ENCODE measurements at regions not wholly inside any gene's neighbourhood (a gene's known extent, or its start where the extent isn't known, plus 50 kb on each side); places are given as distances from the start of the nearest gene placed in this dataset.

DNA sequence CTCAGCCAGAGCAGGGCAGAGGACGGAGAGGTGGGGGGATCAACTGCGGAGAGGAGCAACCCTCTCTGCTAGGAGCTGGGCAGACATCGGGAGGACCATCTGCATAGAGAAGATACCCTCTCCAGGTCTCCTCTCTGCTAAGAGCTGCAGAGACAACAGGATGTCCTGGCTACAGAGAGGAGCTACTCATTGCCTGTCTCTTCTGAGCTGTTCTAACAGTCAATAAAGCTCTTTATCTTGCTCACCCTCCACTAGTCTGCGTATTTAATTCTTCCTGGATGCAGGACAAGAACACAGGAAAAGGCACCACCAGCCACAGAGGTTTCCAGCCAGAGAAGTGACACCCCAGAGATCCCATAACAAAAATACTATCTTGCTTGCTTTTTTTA is 871.1 kb upstream of the GJE1 start:
- DNase-seq (ENCODE audit: low spot score) (no peak), ATAC-seq (no peak)

DNA sequence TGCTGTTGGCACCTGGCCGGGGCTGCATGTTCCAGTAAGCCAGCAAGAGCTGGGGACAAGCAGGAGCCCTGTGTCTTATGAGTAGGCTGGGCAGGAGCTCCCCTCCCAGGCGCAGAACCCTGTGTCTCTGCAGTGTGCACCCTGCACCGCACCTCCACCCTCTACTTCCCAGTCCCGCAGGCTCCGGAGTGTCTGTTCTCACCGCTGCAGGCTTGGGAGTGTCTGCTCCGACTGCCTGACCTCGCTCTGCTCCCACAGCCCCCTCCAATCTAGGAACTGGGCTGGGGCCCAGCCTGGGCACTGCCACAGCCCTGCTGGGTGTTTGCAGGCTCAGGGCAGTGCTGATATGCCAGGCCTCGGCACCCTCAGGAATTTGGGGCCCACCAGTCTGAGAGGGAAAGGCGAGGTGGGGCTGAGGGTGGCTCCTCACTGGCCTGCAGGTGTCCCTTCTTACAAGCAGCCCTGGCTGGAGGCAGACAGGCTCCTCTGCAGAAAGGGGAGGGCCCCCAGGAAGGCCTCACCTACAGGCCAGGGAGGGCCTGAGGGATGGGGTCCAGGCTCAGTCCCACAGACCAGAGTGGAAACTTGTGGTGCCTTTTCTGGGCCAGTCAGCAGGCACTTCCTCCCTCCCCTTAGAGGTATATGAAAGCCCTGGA is 871.6 kb upstream of the GJE1 start:
- ATAC-seq (no peak), DNase-seq (ENCODE audit: low spot score) (no peak)

- no peak for ATAC-seq
- no peak for DNase-seq (ENCODE audit: low spot score)
Observed at GRCh38 chr6:141260627-141261015, 872.1 kb upstream of the GJE1 start.

DNA sequence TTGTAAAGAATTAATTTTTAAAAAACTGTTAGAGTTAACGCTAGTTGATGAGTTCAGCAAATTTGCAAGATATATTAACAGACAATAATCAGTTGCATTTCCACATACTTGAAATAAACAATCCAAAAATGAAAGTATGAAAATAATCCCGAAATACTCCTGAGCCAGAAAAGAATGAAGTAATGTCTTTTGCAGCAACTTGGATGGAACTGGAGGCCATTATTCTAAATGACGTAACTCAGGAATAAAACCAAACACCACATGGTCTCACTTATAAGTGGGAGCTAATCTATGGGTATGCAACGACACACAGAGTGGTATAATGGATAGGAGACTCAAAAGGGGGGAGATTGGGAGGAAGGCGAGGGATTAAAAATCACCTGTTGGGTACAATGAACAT is 872.9 kb upstream of the GJE1 start:
- DNase-seq (ENCODE audit: low spot score) (no peak), ATAC-seq (no peak)

- no peak for ATAC-seq
- no peak for DNase-seq (ENCODE audit: low spot score)
Observed at GRCh38 chr6:141259091-141259490, 873.6 kb upstream of the GJE1 start.

GRCh38 chr6:141258516-141258915 is 874.2 kb upstream of the GJE1 start:
- ATAC-seq, result no peak

DNA sequence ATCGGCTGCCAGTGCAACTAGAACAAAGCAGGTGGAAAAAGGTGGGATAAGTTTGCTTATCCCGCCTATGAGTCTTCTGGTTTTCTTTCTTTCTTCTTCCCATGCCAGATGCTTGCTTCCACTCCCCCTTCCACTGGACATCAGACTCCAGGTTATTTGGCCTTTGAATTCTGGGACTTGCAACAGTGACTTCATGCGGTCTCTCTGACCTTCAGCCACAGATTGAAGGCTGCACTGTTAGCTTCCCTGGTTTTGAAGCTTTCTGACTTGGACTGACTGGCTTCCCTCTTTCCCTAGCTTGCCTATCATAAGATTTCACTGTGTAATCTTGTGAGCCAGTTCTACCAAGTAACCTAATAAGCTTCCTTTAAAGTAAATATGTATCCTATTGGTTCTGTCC is 878.4 kb upstream of the GJE1 start:
- ATAC-seq (peak; percentile 61), DNase-seq (ENCODE audit: low spot score) (no peak)

More at GRCh38 chr6:141258516-141258915, 874.2 kb upstream of the GJE1 start:
- no peak for DNase-seq (ENCODE audit: low spot score)

GRCh38 chr6:141252828-141253608 is 879.7 kb upstream of the GJE1 start:
- DNase-seq (ENCODE audit: low spot score) (no peak), ATAC-seq (peak; percentile 57)

DNA sequence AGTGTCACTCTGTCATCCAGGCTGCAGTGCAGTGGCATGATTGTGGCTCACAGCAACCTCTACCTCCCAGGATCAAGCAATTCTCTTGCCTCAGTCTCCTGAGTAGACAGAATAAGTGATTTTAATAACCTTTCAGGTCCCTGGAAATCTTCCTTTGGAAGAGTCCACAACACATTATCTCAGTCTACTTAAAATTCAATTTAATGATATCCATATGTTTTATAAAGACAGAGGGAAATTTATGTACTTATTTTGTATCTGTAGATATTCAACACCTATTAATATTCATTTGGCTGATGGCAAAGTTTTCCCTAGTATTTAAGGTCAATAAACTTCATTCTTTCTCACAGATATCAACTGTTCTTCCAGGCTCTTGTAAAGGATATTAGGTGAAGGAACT is 881.4 kb upstream of the GJE1 start:
- DNase-seq (ENCODE audit: low spot score) (no peak), ATAC-seq (no peak)

DNA sequence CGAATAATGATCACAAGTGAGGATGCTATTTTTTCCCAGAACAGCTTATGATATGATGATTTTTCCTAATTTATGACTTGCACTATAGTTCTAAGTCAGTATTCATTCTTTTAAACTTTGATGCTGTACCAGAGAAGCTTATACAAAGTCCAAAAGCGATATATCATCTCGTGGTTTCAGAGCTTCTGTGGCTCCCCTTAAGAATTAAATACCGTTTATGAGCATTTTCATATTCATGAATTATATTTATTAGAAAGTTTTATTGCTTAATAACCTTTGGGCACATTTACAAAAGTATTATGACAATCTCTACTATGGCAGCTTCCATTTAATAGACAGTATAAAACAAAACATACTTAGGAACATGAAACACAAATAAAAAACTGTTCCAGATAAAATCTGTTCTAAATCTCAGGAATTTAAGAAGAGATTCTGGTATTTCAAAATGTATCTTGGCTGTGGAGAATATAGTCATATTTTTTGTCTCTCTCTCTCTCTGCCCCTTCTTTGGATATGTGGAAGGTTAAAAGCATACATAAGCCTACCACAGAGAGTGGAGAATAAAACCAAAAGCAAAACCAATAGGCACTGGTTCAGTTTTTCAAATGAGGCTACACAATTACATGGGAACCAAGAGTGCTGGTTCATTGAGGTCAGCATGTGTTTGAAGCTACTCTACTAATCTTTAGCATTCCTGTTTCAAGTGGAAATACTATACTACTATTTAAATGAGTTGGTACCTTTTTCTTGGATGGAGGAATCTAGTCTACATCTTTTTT is 884.5 kb upstream of the GJE1 start:
- no peak for ATAC-seq
- no peak for DNase-seq (ENCODE audit: low spot score)

GRCh38 chr6:141244366-141244765 is 888.4 kb upstream of the GJE1 start:
- DNase-seq (ENCODE audit: low spot score) (no peak), ATAC-seq (no peak)

- DNase-seq (ENCODE audit: low spot score), result no peak
- no peak for ATAC-seq
Observed at GRCh38 chr6:141242957-141243356, 889.8 kb upstream of the GJE1 start.

- DNase-seq (ENCODE audit: low spot score) (no peak), ATAC-seq (peak; percentile 44)
Observed at GRCh38 chr6:141229296-141229695, 903.4 kb upstream of the GJE1 start.

DNA sequence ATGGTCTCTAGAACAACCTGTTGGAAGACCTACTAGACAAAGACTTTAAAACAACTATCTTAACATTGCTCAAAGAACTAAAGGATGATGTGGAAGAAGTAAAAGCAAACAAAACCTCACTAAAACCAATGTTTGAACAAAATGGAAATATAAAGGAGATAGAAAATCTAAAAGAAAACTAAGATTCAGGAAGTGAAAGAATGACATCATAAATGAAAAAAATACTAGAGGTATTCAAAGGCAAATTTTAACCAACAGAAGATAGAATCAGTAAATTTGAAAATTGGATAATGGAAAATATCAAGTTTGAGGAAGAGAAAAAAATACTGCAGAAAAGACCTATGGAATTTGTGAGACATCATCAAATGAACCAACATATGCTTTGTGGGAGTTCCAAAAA is 914.1 kb upstream of the GJE1 start:
- DNase-seq (ENCODE audit: low spot score) (no peak), ATAC-seq (no peak)

- no peak for ATAC-seq
- DNase-seq (ENCODE audit: low spot score), result no peak
Observed at GRCh38 chr6:141216726-141217125, 916.0 kb upstream of the GJE1 start.

DNA sequence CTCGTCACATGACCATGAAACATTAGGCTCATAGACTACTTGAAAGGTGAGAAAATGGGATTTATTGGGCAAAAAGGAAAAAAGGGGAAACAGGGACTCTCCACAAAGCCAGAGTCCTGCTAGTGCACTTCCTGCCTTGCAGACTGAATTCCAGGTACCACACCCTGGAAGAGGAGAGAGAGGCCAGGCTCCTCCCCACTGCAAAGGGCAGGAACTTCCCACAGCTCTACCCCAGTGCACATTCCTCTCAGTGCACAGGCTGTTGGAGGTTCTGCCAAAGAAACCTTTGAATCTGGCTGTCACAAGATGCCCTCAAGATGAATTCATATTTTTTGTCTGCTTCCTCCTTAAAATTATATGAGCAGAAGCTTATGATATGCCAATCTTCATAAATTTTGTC is 920.4 kb upstream of the GJE1 start:
- no peak for DNase-seq (ENCODE audit: low spot score)
- ATAC-seq, result no peak

GRCh38 chr6:141211845-141212244 is 920.9 kb upstream of the GJE1 start:
- DNase-seq (ENCODE audit: low spot score), result no peak
- no peak for ATAC-seq

DNA sequence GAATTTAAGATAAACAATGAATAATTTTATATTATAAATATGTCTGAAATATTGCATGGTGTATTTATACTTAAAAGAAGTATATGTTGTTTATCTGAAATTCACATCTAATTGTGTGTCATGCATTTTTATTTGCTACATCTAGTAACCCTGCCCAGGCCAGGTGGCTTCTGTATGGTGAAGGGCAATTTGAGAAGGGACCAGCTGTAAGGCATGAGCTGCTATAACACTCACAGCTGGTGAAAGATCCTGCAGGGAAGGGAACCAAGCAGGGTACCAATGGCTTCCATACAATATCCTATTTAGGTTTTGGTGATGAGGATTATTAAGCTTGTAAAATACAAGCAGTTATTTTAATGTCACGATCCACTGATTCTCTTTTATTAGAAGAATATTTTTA is 921.8 kb upstream of the GJE1 start:
- DNase-seq (ENCODE audit: low spot score), result no peak
- ATAC-seq, result no peak

DNA sequence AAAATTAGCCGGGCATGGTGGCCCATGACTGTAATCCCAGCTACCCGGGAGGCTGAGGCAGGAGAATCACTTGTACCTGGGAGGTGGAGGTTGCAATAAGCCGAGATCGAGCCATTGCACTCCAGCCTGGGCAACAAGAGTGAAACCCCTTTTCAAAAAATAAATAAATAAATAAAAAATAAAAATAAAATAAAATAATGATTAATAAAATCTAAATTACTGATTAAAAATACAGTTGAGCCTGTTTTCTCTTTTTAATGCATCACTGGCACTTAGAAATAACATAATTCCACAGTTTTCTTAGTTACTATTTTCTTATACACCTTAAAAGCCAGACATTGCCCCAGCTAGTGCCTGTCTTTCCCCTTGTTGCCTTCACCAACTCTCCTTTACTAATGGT is 922.8 kb upstream of the GJE1 start:
- DNase-seq (ENCODE audit: low spot score) (no peak), ATAC-seq (no peak)

- ATAC-seq (no peak), DNase-seq (ENCODE audit: low spot score) (no peak)
Observed at GRCh38 chr6:141208101-141208500, 924.6 kb upstream of the GJE1 start.

DNA sequence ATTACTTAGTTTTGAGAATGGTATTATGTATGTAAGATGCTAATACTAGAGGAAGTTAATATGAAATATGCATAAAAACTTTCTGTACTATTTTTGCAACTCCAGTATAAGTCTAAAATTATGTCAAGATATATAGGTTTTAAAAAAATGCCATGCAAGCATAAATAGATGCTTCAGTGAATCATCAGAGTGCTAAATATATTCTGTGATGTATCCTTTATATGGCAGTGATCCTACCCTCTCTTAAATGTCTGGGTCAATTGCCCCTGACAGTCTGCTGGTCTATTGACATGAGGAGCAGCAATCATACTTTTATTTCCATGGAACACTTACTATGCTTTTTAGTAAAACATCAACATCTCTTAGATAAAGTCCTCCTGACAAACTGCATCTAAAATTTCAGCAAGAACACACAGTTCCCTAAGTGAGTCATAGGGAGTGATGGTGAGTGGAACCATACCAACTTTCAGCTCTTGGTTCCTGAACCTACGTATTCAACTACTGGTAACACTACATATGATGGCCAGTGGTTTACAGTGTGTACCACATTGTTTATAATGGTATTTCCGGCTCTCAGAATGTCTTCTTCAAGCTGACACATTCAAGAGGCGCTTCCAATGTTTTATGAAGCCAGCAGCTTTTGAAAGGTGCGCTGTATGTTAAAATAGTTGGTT is 928.7 kb upstream of the GJE1 start:
- DNase-seq (ENCODE audit: low spot score) (no peak), ATAC-seq (no peak)

Measured in left lobe of liver (tissue), 2 donors.